NCI-H510A (cell line): ENCODE measurements at regions not wholly inside any gene's neighbourhood (a gene's known extent, or its start where the extent isn't known, plus 50 kb on each side); places are given as distances from the start of the nearest gene placed in this dataset.
A peak's percentile ranks its signal among the peaks of the same experiment; 100 is the strongest.

Experiments
- DNase-seq: peaks from one replicate; lab custom pipeline; 2025; lab: John Stamatoyannopoulos, UW

- no peak for DNase-seq
Observed at GRCh38 chr2:196224756-196225155, 53.4 kb upstream of the STK17B start.

DNA sequence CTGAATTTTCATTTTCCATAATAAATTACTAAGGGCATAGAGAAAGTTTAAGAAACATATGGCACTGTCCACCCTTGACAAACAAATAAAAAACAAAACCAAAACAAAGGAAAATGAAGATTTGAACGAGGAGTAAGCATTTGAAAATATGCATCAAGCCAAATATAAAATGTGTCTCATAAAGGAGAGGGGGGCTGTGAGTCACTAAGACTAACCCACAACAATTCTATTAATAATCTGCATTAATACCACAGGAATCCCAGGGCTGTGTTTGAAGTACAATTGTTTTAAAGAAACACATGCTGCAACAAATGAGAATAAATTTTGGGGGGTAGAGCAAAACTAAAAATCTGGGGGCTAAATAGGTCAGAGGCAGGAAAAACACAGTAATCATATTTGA, 53.8 kb upstream of the STK17B start:
- DNase-seq: no peak

- no peak for DNase-seq
Observed at GRCh38 chr2:196226058-196226706, 54.8 kb upstream of the STK17B start.

GRCh38 chr2:196226707-196227065, 55.3 kb upstream of the STK17B start:
- no peak for DNase-seq

DNA sequence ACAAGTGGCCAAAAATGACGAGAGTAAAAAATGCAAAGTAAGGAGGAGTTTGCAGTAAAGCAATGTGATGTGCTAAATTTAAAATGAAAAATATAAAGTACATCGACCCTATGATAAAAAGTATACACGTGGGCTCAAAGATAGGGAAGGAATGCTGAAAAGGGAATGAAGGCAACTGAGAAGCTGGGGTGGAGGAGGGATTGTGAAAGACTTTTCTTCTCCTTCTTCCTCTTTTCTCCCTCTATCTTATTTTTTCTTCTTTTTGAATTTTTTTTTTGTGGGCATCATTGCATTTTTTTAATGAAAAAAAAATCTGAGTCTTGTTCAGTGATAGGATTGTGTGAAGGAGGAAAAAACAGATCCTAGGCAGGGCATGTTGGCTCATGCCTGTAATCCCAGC, 57.6 kb upstream of the STK17B start:
- DNase-seq: no peak

DNA sequence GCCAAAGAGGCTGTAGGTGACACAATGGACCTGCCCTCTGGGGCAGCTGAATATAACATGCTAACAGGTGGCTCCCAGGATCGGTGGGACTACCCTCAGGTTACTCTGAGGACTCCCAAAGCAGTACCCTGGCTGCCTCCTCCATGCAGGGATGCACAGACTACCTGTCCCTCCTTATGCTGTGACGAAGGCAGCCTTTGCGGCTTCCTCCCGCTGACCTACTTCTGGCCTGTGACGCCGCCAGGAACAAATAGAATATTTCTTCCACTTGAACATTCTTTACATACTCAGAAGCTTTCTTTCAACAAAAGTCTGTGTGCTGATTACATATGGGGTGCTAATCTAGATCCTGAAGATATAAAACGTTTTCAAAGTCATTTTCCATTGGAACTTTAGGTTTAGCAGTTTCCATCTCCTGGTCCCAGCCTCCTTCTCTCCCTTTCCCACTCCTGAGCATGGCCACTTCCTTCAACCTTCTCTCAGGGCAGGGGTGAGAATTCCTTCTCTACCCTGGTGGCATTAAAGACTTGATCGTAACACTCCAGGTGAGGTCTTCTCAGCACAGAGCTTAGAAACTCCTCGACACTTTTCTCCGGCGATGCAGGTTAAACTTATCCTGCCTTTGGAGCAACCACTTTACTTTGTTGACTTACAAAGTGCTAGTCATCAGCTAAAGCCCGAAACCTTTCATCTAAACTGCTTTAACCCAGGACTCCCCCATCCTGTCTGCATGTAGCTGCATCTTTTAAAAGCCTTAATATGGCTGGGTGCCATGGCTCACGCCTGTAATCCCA, 58.9 kb upstream of the STK17B start:
- DNase-seq: no peak

DNA sequence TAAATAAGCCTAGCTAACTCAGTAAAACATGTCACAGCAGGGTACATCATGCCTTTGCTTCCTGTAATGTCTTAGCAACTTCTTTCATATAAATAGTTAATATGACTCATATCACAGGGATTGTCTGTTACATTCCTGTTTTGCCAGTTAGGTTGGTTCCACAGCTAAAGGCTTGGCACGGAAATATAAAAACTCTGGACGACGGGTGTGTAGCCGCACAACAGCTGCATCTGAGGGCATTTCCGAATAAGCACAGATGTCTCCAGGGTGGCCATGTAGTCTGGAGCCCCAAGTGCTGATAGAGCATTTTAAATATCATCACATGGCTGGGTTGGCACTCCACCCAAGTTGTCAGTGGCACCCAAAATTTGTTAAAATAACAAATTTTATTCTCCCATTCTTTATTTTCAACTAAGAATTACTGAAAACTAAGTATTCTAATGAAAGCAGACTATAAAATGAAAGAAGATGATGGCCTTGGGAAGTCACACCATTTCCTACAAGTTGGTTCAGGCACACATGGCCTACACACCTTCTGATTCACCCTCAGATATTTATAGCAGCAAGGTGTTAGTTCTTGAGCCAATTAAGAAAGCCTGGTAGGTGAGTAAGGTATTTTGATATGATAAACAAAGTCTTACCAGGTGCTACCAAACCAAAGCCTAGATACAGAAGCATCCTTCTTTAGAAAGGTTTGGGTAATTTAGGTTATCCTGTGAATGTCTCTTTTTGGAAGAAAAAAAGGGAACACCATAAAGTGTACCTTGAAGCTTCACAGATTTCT, 61.8 kb upstream of the STK17B start:
- DNase-seq: peak; percentile 65

DNA sequence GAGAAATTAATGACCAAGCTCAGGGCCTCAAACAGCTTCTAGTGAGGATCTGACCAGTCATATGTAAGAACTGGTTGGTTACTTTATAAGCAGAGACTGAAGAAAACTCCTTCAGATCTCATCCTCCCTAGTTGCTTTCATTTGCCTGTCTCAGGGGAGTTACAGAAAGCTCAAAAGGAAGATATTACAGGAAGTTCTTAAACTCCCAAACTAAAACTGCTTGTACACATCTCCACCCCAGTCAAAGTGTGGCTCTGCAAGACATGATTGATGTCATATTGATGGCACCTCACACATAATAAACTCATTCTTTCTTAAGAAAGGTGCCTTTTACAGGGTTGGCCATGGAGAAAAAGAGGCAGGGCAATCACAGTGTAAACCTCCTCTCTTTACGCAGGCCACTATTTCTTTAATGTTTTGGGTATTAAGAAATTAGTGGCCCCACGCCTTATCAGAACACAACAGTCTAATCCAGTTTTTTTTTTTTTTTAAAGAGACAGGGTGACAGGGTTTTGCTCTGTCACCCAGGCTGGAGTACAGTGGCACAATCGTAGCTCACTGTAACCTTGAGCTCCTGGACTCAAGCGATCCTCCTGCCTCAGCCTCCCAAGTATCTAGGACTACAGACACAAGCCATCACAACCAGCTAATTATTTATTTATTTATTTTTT, 62.6 kb upstream of the STK17B start:
- DNase-seq: no peak

DNA sequence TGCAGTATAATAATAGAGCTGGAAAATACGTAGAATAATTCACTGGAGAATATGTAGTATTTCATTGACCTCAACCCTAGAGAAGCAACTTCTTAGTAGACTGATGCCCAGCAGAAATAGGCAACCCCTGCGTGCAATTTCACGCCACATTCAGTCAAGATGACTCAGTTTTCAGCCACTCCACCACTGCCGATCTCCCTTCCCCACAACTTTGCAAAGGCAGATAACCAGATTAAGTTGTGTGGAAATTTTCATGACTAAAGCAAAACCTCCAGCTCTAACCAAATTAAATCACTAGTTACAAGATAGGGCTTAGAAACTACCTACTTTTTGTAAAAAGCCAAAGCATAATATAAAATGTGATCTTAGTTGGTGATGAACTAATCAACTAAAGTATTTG, 63.3 kb upstream of the STK17B start:
- no peak for DNase-seq

DNA sequence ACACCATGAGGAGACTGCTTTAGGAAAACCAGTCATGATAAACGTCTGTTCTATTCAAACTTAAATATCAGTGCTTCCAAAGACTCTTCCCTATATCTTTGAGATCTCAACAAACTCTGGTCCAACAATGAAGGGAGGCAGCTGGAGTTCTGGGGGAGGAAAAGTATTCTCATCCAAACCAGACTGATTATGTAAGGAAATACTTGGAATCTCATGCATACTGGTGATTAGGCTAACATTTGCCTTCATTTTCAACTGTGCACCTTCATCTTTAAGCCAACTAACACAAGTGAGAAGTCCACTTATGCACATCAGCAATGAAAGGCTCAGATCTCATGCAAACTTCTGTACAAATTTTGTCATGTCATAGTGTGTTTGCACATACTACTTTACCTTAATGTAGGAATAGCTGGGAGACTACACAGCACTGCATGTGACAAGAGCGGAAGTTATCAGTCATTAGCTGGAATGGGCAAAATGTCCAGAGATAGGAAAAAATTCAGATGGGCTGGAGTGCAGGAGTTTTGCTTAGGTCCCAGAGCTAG, 67.5 kb upstream of the STK17B start:
- no peak for DNase-seq

- no peak for DNase-seq
Observed at GRCh38 chr2:196239622-196240587, 68.5 kb upstream of the STK17B start.

GRCh38 chr2:196241175-196241574, 69.8 kb upstream of the STK17B start:
- no peak for DNase-seq

DNA sequence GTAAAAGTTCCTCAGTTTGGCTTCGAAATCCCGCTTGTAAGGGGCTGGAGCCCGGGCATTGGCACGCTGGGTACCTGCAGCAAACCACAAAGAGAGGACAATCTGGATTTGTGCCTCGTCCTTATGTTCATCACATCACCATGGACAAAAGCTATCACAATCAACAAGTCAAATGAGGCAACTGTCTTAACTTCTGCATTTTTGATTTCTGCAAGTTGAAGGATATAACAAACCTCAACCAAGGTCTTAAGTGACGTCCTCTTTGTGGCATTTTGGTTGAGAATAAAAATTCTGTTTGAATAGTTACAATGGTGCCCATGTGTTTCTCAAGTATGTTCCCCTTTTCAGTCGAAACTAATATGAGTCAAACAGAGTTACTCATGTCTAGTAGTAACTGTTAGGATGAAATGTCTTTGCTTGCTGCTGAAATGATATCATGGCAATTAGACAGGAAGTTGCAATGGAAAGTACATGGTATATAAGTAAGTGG, 70.8 kb upstream of the STK17B start:
- DNase-seq: no peak

DNA sequence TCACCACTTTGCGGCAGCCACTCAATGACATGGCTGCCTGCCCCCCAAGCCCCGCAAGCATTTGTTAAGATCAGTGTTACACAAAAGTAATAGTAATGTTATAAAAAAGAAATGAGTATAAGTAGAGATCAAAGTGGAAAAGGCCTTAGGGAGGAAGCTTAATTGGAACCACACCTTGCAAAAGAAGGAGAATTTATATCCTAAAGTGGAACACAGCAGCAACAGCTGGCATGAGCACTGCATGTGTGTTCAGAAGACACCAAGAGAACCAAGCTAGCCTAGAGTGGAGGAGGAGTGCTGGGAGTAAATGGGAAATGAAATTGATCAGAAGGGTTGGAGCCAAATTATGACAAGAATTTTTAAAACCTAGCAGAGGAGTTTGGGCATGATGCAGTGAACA, 73.1 kb upstream of the STK17B start:
- no peak for DNase-seq

- DNase-seq: no peak
Observed at GRCh38 chr2:196244966-196245365, 73.6 kb upstream of the STK17B start.

DNA sequence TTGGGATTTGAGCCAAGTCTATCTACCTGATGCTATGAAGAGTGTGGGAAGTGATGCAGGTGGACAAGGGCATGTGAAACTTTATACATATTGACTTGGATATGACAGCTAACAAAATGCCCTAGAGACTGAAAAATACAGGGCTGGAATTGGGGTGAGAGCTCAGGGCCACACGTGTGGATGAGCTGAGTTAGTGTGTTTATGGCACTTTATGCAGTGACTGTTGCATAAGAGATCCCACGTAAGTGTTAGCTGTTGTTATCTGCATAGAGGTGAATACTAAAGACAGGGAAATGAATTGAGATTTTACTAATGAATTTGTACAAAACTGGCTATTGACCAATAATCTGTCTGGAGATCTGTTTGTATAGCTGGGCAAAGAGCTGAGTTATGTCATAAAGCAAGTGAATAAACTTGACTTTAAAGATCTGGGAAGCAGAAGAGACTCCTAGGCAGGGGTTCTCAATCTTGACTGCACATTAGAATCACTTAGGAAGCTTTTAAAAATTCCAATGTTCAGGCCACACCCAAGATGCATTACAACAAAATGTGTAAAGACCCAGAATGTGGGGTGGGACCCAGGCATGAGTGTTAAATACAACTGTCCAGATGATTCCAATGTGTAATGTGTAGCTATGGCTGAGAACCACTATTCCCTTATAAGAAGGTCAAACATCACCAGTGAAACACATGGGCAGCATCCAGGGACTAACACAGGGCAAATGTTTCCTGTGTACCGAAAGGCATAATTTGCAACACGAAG, 74.2 kb upstream of the STK17B start:
- DNase-seq: no peak

DNA sequence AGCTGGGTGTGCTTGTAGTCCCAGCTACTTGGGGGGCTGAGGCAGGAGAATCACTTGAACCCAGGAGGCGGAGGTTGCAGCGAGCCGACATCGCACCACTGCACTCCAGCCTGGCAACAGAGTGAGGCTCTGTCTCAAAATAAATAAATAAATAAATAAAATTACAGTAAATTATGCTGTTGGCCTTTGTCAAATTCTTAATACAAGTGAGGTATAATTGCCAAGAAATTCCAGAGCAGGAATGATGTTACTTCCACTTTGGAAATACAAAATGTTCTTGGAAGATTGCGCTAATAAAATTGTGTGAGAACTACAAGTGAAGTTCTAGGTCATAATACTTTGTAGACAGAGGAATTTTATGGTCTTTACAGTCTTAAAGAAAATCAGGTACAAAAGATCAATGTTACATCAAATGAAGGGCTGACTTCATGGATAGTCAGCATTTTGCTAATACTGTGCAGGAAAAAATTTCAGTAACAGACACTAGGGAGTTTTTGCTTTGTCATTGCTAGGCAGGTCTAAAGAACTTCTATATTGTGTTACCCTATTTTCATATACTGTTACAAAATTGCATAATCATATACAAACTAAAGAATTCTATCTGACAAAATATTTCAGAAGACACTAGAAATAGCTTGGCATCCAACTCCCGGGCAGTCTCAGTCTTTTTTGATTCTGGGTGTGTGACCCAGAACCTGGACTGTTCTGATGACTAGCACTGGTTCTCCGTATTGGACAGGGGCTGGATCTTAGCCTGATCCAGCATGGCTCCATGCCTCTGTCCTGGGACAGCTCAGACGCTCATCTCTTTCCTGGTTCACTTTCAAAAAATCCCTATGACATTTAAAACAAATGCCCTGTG, 76.0 kb upstream of the STK17B start:
- no peak for DNase-seq

GRCh38 chr2:196247976-196248280, 76.5 kb upstream of the STK17B start:
- DNase-seq: no peak

- no peak for DNase-seq
Observed at GRCh38 chr2:196248467-196249094, 77.2 kb upstream of the STK17B start.
